ENCODE measurements at regions not wholly inside any gene's neighbourhood (a gene's known extent, or its start where the extent isn't known, plus 50 kb on each side); places are given as distances from the start of the nearest gene placed in this dataset.
A peak's percentile ranks its signal among the peaks of the same experiment; 100 is the strongest.

DNA sequence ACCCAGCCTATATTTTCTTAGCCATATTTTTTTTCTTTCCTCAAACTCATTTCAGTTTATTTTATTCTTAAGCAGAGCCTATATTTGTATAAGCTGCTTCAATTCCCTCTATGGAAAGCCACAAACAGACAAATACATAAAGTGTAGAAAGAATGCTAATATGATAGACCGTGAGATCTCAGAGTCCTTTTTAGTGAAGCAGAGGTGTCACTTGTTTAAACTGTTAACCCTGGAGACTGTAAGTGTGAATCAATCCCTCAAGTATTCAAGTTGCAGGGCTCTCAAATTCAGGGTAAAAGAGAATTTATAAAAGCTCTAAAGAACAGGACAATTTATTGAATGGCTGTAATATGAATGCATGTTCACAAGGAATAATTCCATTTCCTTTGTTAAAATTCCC lies 72.2 kb upstream of the BHLHE40 start:
- Histone ChIP-seq H3F3A (ENCODE audit: low read depth) (no peaks in the 10 kb centered on the region), H3K4me1 (peaks cover 12% of the 10 kb centered on the region), H3K79me2 (ENCODE audit: low read depth) (no peaks in the 10 kb centered on the region), H2AFZ (replicated peaks) (no peak overlapping the region), H3K4me3 (no peak overlapping the region), H3K27ac (no peak overlapping the region), H3K27me3 (no peaks in the 10 kb centered on the region), H4K20me1 (ENCODE audit: low read depth) (no peaks in the 10 kb centered on the region), H3K9ac (no peak overlapping the region), H3K36me3 (no peaks in the 10 kb centered on the region), H3K9me3 (ENCODE audit: low read depth) (no peaks in the 10 kb centered on the region), H3K4me2 (no peak overlapping the region)
- Mint-ChIP-seq H3K4me1 (peaks cover 38% of the 10 kb centered on the region), H3K27me3 (ENCODE audit: insufficient read depth, low read depth) (peaks cover 2% of the 10 kb centered on the region), H3K4me3 (no peak overlapping the region), H3K9me3 (no peaks in the 10 kb centered on the region), H3K36me3 (no peaks in the 10 kb centered on the region), H3K27ac (peak overlapping the region; percentile 59)
- TF ChIP-seq, protein P1, sequence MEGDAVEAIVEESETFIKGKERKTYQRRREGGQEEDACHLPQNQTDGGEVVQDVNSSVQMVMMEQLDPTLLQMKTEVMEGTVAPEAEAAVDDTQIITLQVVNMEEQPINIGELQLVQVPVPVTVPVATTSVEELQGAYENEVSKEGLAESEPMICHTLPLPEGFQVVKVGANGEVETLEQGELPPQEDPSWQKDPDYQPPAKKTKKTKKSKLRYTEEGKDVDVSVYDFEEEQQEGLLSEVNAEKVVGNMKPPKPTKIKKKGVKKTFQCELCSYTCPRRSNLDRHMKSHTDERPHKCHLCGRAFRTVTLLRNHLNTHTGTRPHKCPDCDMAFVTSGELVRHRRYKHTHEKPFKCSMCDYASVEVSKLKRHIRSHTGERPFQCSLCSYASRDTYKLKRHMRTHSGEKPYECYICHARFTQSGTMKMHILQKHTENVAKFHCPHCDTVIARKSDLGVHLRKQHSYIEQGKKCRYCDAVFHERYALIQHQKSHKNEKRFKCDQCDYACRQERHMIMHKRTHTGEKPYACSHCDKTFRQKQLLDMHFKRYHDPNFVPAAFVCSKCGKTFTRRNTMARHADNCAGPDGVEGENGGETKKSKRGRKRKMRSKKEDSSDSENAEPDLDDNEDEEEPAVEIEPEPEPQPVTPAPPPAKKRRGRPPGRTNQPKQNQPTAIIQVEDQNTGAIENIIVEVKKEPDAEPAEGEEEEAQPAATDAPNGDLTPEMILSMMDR (IDR thresholded peaks at IDR 0.05), result no peak
- TF ChIP-seq EZH2phosphoT487 (IDR thresholded peaks at IDR 0.05) (no peak), EZH2 (IDR thresholded peaks at IDR 0.05) (no peak)
- no peak for DNase-seq (ENCODE audit: low spot score)

DNA sequence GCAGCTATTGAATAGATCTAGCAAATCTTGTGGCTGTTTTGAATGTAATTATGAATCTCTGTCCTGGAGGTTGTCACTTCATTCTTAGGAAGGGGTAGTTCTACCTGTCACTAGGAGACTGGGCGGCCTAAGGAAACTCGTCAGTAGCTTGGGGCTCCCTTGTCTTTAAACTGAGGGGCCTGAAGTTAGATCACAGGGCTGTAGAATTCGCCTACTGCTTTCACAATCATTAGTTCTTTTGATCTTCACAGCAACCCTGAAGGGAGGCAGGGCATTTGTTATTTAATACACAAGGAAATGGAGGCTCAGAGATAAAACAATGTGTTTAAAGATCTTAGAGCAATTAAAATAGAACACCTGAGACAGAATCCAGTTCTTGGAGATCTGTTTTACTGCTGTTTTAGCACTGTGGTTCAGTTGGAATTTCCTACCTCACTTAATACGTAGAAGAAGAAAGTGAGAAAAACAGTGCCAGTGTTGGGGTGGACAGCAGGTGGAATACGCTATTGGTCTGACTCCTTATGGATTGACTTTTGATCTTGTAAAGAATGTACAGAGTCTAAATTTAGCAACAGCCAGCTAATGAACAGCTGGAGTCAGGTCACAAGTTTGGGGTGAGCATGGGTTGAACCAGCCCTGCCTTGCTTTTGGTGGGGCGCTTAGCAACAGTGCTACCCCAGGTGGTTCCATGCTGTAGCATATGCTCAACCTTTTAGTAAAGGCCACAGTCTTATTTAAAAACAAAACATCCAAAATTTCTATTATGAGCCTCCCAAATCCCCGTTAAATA lies 71.4 kb upstream of the BHLHE40 start:
- Histone ChIP-seq H3F3A (ENCODE audit: low read depth) (no peaks in the 10 kb centered on the region), H3K4me1 (peaks cover 12% of the 10 kb centered on the region), H2AFZ (replicated peaks) (peak overlapping the region; percentile 18)

DNA sequence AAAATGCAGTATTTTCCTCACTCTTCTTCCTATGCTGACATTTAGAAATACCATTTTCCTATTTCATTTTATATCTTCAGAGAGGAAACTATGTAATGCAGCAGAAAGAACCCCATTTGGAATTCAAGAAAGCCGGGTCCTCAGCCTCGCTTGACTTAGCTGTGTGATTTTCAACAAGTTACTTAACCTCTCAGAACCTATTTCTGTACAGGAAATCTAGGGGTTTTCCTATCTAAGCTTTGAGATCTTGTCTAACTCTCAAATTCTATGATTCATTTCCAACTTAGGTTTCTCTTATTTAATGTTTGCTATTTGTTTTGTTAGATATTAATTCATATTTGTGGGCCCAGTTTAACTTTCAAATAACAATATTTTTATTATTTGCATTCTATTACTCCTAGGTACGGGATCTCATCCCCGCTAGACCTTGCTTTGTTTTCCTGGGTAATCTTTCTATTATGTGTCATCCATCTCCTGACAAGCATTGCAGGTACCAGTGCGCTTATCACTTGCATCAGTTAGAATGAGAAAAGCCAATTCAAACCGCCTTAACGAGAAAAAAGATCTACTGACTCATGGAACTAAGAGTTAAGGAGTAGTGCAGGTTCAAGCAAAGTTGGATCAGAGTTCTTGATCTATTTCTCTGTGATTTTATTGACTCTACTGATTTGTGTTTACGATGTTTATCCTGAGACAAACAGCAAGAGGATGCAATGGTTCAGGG lies 70.6 kb upstream of the BHLHE40 start:
- Mint-ChIP-seq H3K36me3 (no peaks in the 10 kb centered on the region), H3K4me1 (peaks cover 39% of the 10 kb centered on the region), H3K27me3 (ENCODE audit: insufficient read depth, low read depth) (peaks cover 5% of the 10 kb centered on the region), H3K27ac (no peak overlapping the region), H3K9me3 (peaks cover 3% of the 10 kb centered on the region), H3K4me3 (no peak overlapping the region)
- TF ChIP-seq, protein P1 (IDR thresholded peaks at IDR 0.05), result no peak
- TF ChIP-seq EZH2 (IDR thresholded peaks at IDR 0.05) (no peak), EZH2phosphoT487 (IDR thresholded peaks at IDR 0.05) (no peak)
- Histone ChIP-seq H3K36me3 (no peaks in the 10 kb centered on the region), H3K4me2 (no peak overlapping the region), H3K9me3 (ENCODE audit: low read depth) (no peaks in the 10 kb centered on the region), H3K4me1 (peaks cover 12% of the 10 kb centered on the region), H4K20me1 (ENCODE audit: low read depth) (no peaks in the 10 kb centered on the region), H3K9ac (no peak overlapping the region), H3F3A (ENCODE audit: low read depth) (no peaks in the 10 kb centered on the region), H3K4me3 (no peak overlapping the region), H3K27me3 (no peaks in the 10 kb centered on the region), H3K79me2 (ENCODE audit: low read depth) (no peaks in the 10 kb centered on the region), H3K27ac (no peak overlapping the region), H2AFZ (replicated peaks) (no peak overlapping the region)
- DNase-seq (ENCODE audit: low spot score), result no peak

More for the DNA sequence above, 71.4 kb upstream of the BHLHE40 start:
- H3K9me3 ChIP-seq (ENCODE audit: low read depth), result no peaks in the 10 kb centered on the region
- peak overlapping the region; percentile 52 for H3K27ac Mint-ChIP-seq
- H3K4me2 ChIP-seq, result no peak overlapping the region
- H3K4me3 Mint-ChIP-seq, result no peak overlapping the region
- H3K4me3 ChIP-seq, result no peak overlapping the region
- no peaks in the 10 kb centered on the region for H3K79me2 ChIP-seq (ENCODE audit: low read depth)
- no peaks in the 10 kb centered on the region for H3K27me3 ChIP-seq
- H3K27me3 Mint-ChIP-seq (ENCODE audit: insufficient read depth, low read depth), result peaks cover 2% of the 10 kb centered on the region
- H3K36me3 Mint-ChIP-seq, result no peaks in the 10 kb centered on the region
- H3K9me3 Mint-ChIP-seq, result no peaks in the 10 kb centered on the region
- TF ChIP-seq, protein P1 (IDR thresholded peaks at IDR 0.05), result no peak
- TF ChIP-seq EZH2 (IDR thresholded peaks at IDR 0.05) (no peak), EZH2phosphoT487 (IDR thresholded peaks at IDR 0.05) (no peak)
- H3K36me3 ChIP-seq, result no peaks in the 10 kb centered on the region
- H3K27ac ChIP-seq, result no peak overlapping the region
- no peak for DNase-seq (ENCODE audit: low spot score)
- peaks cover 39% of the 10 kb centered on the region for H3K4me1 Mint-ChIP-seq
- H3K9ac ChIP-seq, result no peak overlapping the region
- H4K20me1 ChIP-seq (ENCODE audit: low read depth), result no peaks in the 10 kb centered on the region
